ENCODE measurements at regions not wholly inside any gene's neighbourhood (a gene's known extent, or its start where the extent isn't known, plus 50 kb on each side); places are given as distances from the start of the nearest gene placed in this dataset.

DNA sequence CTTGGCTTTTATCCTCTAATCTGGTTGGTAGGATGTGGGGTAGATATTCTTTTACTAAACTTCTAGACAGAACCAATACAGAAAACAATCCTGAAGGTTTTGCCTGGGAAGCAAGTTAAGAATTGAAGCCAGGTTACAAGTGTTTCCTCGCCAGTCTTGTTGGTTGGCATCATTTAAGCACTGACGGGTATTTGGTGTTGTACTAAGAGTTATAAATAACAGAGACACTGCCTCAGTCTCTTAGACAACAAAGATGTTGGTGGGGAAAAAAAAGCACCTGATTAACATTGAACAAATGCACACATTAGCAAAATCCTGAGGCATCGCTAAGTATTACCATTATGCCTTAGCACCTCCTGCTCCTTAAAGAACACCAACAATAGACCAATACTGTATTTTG is 272.2 kb downstream of the BRINP2 start:
- CTCF ChIA-PET: no interaction called here
- Histone ChIP-seq H3K9me3 (ENCODE audit: control extremely low read depth in 1 of 5, control insufficient read depth in 4 of 5, insufficient read depth in 2 of 5, low read depth in 1 of 5, low read length in 4 of 5) (no peaks in the 10 kb centered on the region), H3K4me3 (ENCODE audit: control insufficient read depth in 1 of 7, extremely low read depth in 1 of 7, insufficient read depth in 4 of 7, low read depth in 2 of 7, low read length in 6 of 7) (no peak overlapping the region), H3K27ac (ENCODE audit: insufficient read depth in 1 of 2, low read depth in 1 of 2, low read length in 2 of 2, poor library complexity in 1 of 2, severe bottlenecking in 2 of 2) (no peak overlapping the region), H3K36me3 (ENCODE audit: control insufficient read depth in 4 of 4, insufficient read depth in 4 of 4, low read length in 3 of 4) (no peaks in the 10 kb centered on the region), H3K4me1 (ENCODE audit: control extremely low read depth in 1 of 4, control insufficient read depth in 4 of 4, insufficient read depth in 4 of 4, low read length in 3 of 4) (no peaks in the 10 kb centered on the region), H3K27me3 (replicated peaks in 2 of 5; ENCODE audit: control insufficient read depth in 4 of 5, insufficient read depth in 5 of 5, low read length in 4 of 5) (no peaks in the 10 kb centered on the region)
- POLR2A ChIA-PET: no interaction called here
- no peak for DNase-seq
- WGBS (ENCODE audit: insufficient coverage): 100% methylated on average over 1 of the region's 3 CpGs

GRCh38 chr1:177442584-177442983 is 271.8 kb downstream of the BRINP2 start:
- ChIA-PET CTCF (no interaction called here), POLR2A (no interaction called here)
- Histone ChIP-seq H3K27ac (ENCODE audit: insufficient read depth in 1 of 2, low read depth in 1 of 2, low read length in 2 of 2, poor library complexity in 1 of 2, severe bottlenecking in 2 of 2) (no peak overlapping the region), H3K4me3 (ENCODE audit: control insufficient read depth in 1 of 7, extremely low read depth in 1 of 7, insufficient read depth in 4 of 7, low read depth in 2 of 7, low read length in 6 of 7) (no peak overlapping the region), H3K4me1 (ENCODE audit: control extremely low read depth in 1 of 4, control insufficient read depth in 4 of 4, insufficient read depth in 4 of 4, low read length in 3 of 4) (no peaks in the 10 kb centered on the region), H3K36me3 (ENCODE audit: control insufficient read depth in 4 of 4, insufficient read depth in 4 of 4, low read length in 3 of 4) (no peaks in the 10 kb centered on the region), H3K27me3 (replicated peaks in 2 of 5; ENCODE audit: control insufficient read depth in 4 of 5, insufficient read depth in 5 of 5, low read length in 4 of 5) (no peaks in the 10 kb centered on the region), H3K9me3 (ENCODE audit: control extremely low read depth in 1 of 5, control insufficient read depth in 4 of 5, insufficient read depth in 2 of 5, low read depth in 1 of 5, low read length in 4 of 5) (no peaks in the 10 kb centered on the region)
- 86% methylated on average over 3 of the region's 6 CpGs for WGBS (ENCODE audit: insufficient coverage)
- DNase-seq: no peak

DNA sequence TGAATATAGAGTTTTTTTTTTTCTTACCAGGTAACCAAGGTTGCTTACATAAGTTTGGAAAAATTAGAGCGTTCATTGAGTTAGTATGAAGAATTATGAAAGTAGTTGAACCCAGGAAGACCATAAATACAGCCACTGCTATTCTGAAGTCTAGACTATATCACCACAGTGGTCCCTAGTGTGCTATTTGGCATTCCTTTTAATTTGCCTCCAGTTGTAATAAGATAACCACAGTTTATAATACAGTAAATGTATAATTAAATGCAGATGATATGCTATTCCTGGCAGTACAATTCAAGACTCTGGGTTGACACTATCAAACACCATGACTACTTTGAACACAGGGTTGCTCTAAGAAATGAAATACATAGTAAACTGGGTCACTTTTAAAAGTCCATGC is 270.5 kb downstream of the BRINP2 start:
- no peaks in the 10 kb centered on the region for H3K27me3 ChIP-seq (replicated peaks in 2 of 5; ENCODE audit: control insufficient read depth in 4 of 5, insufficient read depth in 5 of 5, low read length in 4 of 5)
- H3K4me1 ChIP-seq (ENCODE audit: control extremely low read depth in 1 of 4, control insufficient read depth in 4 of 4, insufficient read depth in 4 of 4, low read length in 3 of 4): no peaks in the 10 kb centered on the region
- H3K27ac ChIP-seq (ENCODE audit: insufficient read depth in 1 of 2, low read depth in 1 of 2, low read length in 2 of 2, poor library complexity in 1 of 2, severe bottlenecking in 2 of 2): no peak overlapping the region
- CTCF ChIA-PET: interaction anchor here (0.6 kb wide), 1 partner anchor 227 kb away, joined by 3 read pairs; no protein-coding TSS in a partner anchor
- DNase-seq: no peak
- H3K36me3 ChIP-seq (ENCODE audit: control insufficient read depth in 4 of 4, insufficient read depth in 4 of 4, low read length in 3 of 4): no peaks in the 10 kb centered on the region
- H3K9me3 ChIP-seq (ENCODE audit: control extremely low read depth in 1 of 5, control insufficient read depth in 4 of 5, insufficient read depth in 2 of 5, low read depth in 1 of 5, low read length in 4 of 5): no peaks in the 10 kb centered on the region
- no peak overlapping the region for H3K4me3 ChIP-seq (ENCODE audit: control insufficient read depth in 1 of 7, extremely low read depth in 1 of 7, insufficient read depth in 4 of 7, low read depth in 2 of 7, low read length in 6 of 7)
- POLR2A ChIA-PET: no interaction called here
- WGBS (ENCODE audit: insufficient coverage): no CpG with 5 or more reads among the region's 1 CpG

GRCh38 chr1:177440821-177441220 is 270.1 kb downstream of the BRINP2 start:
- no CpG with 5 or more reads among the region's 4 CpGs for WGBS (ENCODE audit: insufficient coverage)
- CTCF ChIA-PET: interaction anchor here (0.6 kb wide), 1 partner anchor 227 kb away, joined by 3 read pairs; no protein-coding TSS in a partner anchor
- Histone ChIP-seq H3K9me3 (ENCODE audit: control extremely low read depth in 1 of 5, control insufficient read depth in 4 of 5, insufficient read depth in 2 of 5, low read depth in 1 of 5, low read length in 4 of 5) (no peaks in the 10 kb centered on the region), H3K4me3 (ENCODE audit: control insufficient read depth in 1 of 7, extremely low read depth in 1 of 7, insufficient read depth in 4 of 7, low read depth in 2 of 7, low read length in 6 of 7) (no peak overlapping the region), H3K27ac (ENCODE audit: insufficient read depth in 1 of 2, low read depth in 1 of 2, low read length in 2 of 2, poor library complexity in 1 of 2, severe bottlenecking in 2 of 2) (no peak overlapping the region), H3K27me3 (replicated peaks in 2 of 5; ENCODE audit: control insufficient read depth in 4 of 5, insufficient read depth in 5 of 5, low read length in 4 of 5) (no peaks in the 10 kb centered on the region), H3K36me3 (ENCODE audit: control insufficient read depth in 4 of 4, insufficient read depth in 4 of 4, low read length in 3 of 4) (no peaks in the 10 kb centered on the region), H3K4me1 (ENCODE audit: control extremely low read depth in 1 of 4, control insufficient read depth in 4 of 4, insufficient read depth in 4 of 4, low read length in 3 of 4) (no peaks in the 10 kb centered on the region)
- POLR2A ChIA-PET: no interaction called here
- DNase-seq: no peak

DNA sequence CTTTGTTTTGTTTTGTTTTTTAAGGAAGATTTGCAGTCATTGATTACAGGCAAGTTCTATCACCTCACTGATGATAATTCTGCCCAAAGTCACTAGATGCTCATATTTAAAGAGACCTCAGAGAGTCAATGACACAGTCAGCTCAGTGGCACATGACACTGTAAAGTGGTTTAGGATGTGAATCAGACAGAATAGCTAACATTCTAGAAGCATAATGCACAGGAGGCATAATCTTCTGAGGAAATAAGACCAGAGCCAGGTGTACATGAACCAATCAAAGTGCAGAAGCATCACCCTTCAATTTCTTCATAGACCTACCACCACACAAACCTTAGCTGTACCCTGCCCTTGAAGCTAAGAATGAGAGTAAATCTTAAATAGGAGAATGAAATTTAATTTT is 268.5 kb downstream of the BRINP2 start:
- Histone ChIP-seq H3K27me3 (replicated peaks in 2 of 5; ENCODE audit: control insufficient read depth in 4 of 5, insufficient read depth in 5 of 5, low read length in 4 of 5) (no peaks in the 10 kb centered on the region), H3K4me3 (ENCODE audit: control insufficient read depth in 1 of 7, extremely low read depth in 1 of 7, insufficient read depth in 4 of 7, low read depth in 2 of 7, low read length in 6 of 7) (no peak overlapping the region), H3K9me3 (ENCODE audit: control extremely low read depth in 1 of 5, control insufficient read depth in 4 of 5, insufficient read depth in 2 of 5, low read depth in 1 of 5, low read length in 4 of 5) (no peaks in the 10 kb centered on the region), H3K36me3 (ENCODE audit: control insufficient read depth in 4 of 4, insufficient read depth in 4 of 4, low read length in 3 of 4) (no peaks in the 10 kb centered on the region), H3K27ac (ENCODE audit: insufficient read depth in 1 of 2, low read depth in 1 of 2, low read length in 2 of 2, poor library complexity in 1 of 2, severe bottlenecking in 2 of 2) (no peak overlapping the region), H3K4me1 (ENCODE audit: control extremely low read depth in 1 of 4, control insufficient read depth in 4 of 4, insufficient read depth in 4 of 4, low read length in 3 of 4) (no peaks in the 10 kb centered on the region)
- ChIA-PET POLR2A (no interaction called here), CTCF (interaction anchor here (1.6 kb wide), 1 partner anchor 9 kb away, joined by 3 read pairs; no protein-coding TSS in a partner anchor)
- DNase-seq: no peak

DNA sequence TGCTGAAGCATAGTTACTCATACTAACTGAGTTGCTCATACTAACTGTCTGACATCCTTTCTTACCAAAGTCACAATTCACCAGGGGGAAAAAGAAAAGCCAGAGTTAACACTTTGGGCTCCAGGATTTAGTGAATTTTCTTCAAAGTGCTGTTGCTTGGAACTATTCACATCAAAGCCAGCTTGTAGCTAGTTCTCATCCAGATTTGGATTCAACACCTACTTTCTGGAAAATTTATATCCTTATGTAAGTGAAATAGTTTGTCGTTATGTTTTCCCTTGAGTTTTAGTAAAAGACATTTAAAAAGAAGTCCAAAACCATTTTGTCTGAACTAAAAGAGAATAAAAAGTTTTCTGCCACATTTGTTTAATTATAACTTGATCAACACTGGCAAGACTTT is 264.6 kb downstream of the BRINP2 start:
- Histone ChIP-seq H3K27ac (ENCODE audit: insufficient read depth in 1 of 2, low read depth in 1 of 2, low read length in 2 of 2, poor library complexity in 1 of 2, severe bottlenecking in 2 of 2) (no peak overlapping the region), H3K36me3 (ENCODE audit: control insufficient read depth in 4 of 4, insufficient read depth in 4 of 4, low read length in 3 of 4) (no peaks in the 10 kb centered on the region), H3K9me3 (ENCODE audit: control extremely low read depth in 1 of 5, control insufficient read depth in 4 of 5, insufficient read depth in 2 of 5, low read depth in 1 of 5, low read length in 4 of 5) (no peaks in the 10 kb centered on the region), H3K4me3 (ENCODE audit: control insufficient read depth in 1 of 7, extremely low read depth in 1 of 7, insufficient read depth in 4 of 7, low read depth in 2 of 7, low read length in 6 of 7) (no peak overlapping the region), H3K27me3 (replicated peaks in 2 of 5; ENCODE audit: control insufficient read depth in 4 of 5, insufficient read depth in 5 of 5, low read length in 4 of 5) (no peaks in the 10 kb centered on the region), H3K4me1 (ENCODE audit: control extremely low read depth in 1 of 4, control insufficient read depth in 4 of 4, insufficient read depth in 4 of 4, low read length in 3 of 4) (no peaks in the 10 kb centered on the region)
- ChIA-PET CTCF (no interaction called here), POLR2A (no interaction called here)
- no CpG with 5 or more reads among the region's 1 CpG for WGBS (ENCODE audit: insufficient coverage)
- no peak for DNase-seq

GRCh38 chr1:177432897-177433296 is 262.1 kb downstream of the BRINP2 start:
- Histone ChIP-seq H3K27ac (ENCODE audit: insufficient read depth in 1 of 2, low read depth in 1 of 2, low read length in 2 of 2, poor library complexity in 1 of 2, severe bottlenecking in 2 of 2) (no peak overlapping the region), H3K36me3 (ENCODE audit: control insufficient read depth in 4 of 4, insufficient read depth in 4 of 4, low read length in 3 of 4) (no peaks in the 10 kb centered on the region), H3K27me3 (replicated peaks in 2 of 5; ENCODE audit: control insufficient read depth in 4 of 5, insufficient read depth in 5 of 5, low read length in 4 of 5) (no peaks in the 10 kb centered on the region), H3K4me3 (ENCODE audit: control insufficient read depth in 1 of 7, extremely low read depth in 1 of 7, insufficient read depth in 4 of 7, low read depth in 2 of 7, low read length in 6 of 7) (no peak overlapping the region), H3K9me3 (ENCODE audit: control extremely low read depth in 1 of 5, control insufficient read depth in 4 of 5, insufficient read depth in 2 of 5, low read depth in 1 of 5, low read length in 4 of 5) (no peaks in the 10 kb centered on the region), H3K4me1 (ENCODE audit: control extremely low read depth in 1 of 4, control insufficient read depth in 4 of 4, insufficient read depth in 4 of 4, low read length in 3 of 4) (no peaks in the 10 kb centered on the region)
- DNase-seq: no peak
- ChIA-PET POLR2A (no interaction called here), CTCF (no interaction called here)
- 86% methylated on average over 1 of the region's 1 CpG for WGBS (ENCODE audit: insufficient coverage)

Measured in common myeloid progenitor, CD34-positive (primary cell).